HG03354 (cell line): ENCODE measurements at regions not wholly inside any gene's neighbourhood (a gene's known extent, or its start where the extent isn't known, plus 50 kb on each side); places are given as distances from the start of the nearest gene placed in this dataset.

ENCODE experiments used
- ATAC-seq: cut with Tn5 transposase; IDR thresholded peaks from one replicate; pipeline ENCODE4 v1.9.1; 2021; ENCODE audit warnings: mild to moderate bottlenecking; ENCODE audit not compliant: unreplicated experiment, poor library complexity, severe bottlenecking

DNA sequence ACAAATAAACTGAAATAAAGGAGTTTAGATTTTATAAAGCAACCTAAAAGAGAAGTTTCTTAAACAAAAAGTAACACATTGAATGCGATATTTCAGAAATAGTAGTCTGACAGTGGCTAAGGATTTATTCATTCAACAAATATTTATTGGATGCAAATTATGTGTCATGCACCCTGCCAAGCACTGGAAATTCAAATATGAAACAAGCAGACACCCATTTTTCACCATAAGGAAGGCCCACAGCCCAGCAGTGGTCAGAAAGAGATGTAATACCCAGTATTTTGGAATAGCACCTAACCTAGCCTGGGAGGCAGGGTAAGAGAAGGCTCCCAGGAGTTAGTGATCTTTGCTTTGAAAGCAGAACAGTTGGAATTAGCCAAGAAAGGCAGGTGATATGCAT lies 855.1 kb upstream of the TENM3 start:
- ATAC-seq, result no peak

DNA sequence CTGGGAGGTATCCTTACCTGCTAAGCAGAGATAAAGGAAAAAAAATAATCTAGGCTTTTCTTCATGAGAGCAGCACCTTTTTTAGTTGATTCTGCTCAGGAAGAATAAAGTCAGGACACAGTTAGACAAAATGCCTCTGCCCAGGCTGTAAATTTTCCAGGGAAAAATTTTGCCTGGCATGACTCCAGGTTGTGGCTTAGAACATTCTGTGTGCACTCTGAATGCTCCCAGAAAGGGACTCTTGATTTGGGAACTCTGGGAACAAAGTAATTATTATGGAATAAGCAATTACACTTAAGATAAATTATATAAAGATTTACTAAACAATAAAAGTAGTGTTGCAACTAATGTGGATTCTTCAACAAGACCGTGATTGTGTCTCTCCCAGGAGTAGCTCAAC lies 826.2 kb upstream of the TENM3 start:
- ATAC-seq, result no peak

DNA sequence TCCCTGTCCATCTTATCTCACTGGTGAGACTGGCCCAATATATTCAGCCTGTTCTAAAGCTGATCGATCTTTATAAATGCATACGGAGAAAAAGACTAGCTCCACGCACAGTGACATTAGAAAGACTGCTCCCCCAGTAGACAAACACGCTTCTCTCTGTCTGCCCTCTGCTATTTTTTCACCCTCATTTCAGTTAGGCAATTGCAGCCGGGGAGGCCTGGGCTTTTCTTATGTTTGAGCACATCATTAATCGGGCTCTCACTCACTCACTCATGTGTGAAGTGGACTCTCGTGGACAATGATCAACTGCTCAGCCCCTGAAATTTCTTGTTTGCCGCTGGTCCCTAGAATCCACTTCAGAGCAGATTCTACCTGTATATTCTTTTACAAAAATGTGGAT lies 824.7 kb upstream of the TENM3 start:
- no peak for ATAC-seq

DNA sequence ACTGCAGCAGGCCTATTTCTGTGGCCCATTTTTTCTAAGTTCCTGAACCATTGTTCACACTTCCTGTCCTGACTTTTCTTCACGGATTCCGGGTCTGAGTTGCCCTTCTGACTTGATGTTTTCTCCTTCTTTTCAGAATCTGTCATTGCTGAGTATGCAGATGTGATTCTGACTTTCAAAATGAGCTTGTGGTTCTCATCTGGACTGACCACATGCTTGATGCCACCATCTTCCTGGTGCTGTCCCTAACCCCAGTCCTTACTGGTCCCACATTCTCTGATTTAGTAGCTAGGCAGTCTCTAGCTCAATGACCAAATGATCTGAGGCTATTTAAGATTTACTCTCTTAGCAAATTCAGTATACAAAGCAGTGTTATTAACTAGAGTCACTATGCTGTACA lies 822.3 kb upstream of the TENM3 start:
- ATAC-seq, result no peak

DNA sequence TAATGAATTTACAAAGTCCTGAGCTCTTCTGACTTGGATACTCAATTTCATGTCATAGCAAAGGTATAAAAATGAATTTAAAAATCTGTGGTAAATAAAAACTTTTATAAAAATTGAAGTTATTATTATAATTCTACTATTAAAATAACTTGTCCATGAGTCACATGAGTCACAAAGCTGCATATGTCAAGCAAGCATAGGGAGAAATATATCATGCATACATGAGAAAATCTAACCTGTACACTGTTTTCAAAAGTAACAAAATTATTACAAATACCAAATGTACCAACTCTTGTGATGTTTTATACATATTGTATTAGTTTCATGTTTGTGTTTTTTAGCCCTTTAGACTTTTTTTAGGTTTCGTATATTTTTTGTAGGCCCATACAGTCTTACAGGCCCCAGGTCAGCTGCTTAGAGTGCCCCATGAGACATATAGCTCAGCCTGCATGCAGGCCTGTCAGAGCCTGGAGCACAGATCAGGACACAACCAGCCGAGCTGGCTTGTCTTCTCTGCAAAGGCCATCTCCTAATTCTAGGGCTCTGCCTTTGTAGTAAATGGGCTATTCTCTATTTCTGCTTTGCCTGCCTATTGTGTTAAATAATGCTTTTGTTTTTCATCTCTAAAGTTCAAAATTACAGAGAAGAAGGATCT lies 818.7 kb upstream of the TENM3 start:
- no peak for ATAC-seq

DNA sequence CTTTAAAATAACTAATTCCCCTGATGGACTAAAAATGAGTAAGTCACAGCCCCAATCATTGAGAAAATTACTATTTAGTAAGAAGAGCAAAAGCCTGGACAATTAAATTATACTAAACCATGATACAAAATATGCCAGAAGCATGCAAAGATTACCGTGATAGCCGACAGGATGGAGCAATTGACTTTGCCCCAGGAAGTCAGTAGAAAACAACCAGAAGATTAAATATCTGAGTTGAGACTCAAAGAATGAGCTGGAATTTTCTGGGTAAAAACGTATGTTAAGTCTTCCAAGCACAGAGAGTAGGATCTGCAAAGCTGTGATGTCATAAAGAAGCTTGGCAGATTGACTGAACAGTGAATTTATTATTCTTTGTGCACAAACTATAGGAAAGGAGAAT lies 816.1 kb upstream of the TENM3 start:
- ATAC-seq, result no peak

DNA sequence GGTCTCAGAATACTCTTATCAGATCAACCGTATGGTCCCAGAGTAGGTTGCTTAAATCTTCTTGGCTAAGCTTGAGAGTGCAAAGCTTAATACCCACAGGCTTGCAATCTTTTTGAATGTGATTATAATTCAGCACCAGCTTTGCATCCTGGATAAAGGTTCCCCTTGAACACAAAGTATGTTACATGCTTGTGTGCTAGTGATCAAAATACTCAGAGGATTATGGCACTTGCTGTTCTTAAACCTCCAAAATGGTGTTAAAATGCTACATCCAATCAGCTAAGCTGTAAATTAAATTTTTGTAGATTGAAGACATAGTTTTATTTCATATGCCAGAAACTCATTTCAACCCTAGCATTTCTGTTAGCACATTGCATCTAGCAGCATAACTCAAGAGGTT lies 812.2 kb upstream of the TENM3 start:
- no peak for ATAC-seq

DNA sequence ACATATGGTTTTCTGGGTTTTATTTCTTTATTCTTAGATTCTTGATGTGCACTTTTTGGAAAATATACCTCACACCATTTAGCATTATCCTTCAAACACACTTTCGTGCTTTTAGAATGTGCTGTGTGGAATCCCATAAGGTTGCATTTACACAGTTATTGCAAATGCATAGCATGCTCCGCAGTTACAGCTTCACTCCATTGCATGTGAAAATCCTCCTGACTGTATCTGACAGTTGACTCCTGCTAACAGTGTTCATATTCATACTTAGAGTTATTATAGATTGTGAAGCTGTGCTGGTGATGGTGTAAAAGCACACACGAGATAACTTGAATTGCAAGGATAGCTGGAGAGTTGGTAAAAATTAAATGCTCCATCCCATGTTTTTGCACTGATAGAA lies 811.5 kb upstream of the TENM3 start:
- ATAC-seq, result no peak

DNA sequence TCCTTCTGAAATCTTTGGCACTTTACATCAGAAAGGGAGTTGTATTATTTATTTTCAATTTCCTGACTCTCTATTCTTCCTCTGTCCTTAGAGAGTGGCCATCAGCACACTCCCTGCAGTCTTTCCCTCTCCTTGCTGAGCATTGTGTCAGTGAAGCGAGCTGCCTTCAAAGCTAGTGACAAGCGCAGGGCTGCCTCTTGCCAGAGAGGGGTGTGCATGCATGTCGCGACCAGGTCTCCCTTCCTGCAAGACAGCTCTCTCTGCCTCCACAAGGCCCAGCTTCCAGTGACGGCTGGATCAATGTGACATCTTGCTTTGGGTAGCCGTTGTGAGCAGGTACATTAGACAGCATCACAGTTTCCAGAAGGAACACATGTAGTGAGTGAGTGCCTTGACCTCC lies 810.9 kb upstream of the TENM3 start:
- no peak for ATAC-seq

DNA sequence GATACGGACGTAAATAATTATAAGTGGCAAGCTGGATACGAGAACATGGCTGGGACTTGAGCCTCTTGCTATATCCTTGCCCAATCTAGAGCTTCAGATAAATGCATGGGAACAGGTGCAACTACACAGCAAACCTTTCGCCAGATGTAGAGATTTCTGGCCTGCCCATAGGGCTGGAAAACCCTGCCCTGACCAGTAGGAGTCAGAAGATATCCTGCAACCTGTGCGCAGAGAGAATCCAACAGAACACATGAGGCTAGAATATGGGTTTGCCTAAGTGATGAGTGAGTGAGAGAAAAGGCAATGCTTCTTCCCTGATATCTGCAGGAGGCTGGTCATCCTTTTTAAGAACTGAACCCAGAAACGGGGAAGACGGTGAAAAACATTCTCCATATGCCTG lies 805.3 kb upstream of the TENM3 start:
- no peak for ATAC-seq

DNA sequence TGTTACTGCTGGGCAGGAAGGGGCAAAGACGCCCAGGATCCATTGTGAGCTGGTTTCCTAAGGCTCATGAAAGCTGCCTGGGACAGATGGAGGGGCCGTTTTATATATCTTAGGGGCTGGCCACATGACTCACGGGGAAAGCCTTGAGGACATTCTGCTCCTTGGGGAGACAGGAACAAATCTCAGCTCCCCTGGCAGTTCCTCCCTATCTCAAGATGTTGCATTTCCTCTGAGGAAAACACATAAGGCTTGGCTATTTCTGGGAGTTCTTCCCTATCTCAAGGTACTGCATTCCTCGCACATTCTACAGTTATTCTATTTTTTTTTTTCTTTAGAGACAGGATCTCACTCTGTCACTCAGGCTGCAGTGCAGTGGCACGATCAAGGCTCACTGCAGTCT lies 804.6 kb upstream of the TENM3 start:
- no peak for ATAC-seq

DNA sequence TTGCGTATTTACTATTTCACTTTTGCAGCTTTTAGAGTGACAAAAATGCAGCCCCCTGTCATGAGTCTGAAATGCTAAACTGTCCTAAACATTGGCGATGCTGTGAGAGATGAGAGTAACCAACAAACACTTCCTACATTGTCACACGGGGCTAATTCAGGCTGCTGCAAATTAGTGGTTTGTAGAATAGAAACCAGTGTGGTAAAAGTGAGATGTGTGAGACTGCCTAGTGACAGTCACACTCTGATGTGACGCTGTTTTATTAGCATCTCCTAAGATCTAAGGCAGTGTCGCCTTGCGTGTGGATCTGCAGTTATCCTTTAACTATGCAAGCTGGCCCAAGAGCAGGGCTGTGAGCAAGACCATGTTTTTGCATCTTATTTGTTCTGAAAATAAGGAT lies 800.2 kb upstream of the TENM3 start:
- ATAC-seq, result no peak

DNA sequence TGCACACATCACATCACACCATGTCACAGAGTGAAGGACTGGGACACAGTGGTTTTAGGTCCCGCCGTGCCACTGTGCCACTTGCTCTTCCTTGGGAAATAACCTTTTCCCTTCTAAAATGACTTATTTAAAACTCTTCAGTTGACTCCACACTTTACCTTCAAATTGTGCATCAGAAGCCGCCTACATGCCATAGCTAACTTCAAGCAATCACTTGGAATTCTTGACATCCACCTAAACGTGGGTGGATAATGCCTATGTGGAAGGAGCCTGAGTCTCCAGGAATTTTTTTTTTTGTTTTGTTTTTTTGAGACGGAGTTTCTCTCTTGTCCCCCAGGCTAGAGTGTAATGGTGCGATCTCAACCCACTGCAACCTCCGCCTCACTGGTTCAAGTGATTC lies 777.4 kb upstream of the TENM3 start:
- no peak for ATAC-seq

DNA sequence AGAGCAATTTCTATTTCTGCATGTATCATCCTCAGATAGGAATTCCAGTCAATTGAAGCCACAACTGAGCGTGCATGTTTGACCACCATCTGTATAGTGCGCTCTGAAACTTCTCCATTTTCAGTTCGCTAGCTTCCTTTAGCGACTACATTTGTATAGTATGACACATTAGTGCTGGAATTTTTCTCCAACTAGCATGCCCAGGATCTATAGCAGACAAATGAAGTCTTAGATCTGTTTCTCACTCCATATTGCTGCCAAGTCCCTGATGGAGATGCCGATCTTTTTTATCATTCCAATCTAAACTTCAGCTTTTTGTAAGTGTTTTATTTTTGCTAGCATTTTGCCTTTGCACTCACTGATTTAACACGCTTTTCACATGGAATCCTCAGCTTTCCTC lies 774.8 kb upstream of the TENM3 start:
- ATAC-seq, result no peak

DNA sequence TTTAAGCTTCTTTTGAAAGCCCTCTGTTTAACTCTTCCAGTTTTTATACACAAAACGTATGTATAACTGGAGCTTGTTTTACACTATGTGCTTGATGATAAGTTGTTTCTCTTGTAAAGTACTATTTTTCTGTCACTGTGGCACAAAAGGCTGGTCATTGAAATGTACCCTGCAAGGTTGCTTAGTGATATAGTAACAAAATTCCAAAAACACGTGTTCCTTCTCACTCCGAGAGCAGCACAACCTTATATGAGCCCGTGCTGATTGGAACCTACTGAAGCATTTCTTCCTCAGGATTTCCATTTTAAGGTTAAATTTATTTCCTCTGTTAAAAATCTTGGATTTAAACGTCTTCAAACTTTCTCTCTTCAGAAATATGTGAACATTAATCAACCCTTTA lies 772.9 kb upstream of the TENM3 start:
- no peak for ATAC-seq

DNA sequence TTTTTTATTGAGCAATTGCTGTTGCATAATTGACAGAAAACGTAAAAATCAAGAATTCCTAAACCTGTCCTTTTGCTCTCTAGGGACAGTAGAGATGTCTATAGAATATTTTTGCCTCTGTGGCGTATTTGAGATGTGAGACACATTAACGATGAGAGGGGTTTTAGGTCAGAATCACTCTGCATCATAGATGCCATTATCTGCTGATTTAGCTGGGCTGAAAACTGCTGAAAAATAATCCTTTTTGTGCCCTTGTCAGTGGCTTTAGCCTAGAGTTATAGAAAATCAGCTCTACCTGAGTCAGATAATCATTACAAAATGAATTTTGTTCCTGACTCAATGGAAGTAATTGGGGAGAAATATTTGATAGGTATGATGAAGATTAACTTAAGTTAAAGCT lies 767.8 kb upstream of the TENM3 start:
- no peak for ATAC-seq

DNA sequence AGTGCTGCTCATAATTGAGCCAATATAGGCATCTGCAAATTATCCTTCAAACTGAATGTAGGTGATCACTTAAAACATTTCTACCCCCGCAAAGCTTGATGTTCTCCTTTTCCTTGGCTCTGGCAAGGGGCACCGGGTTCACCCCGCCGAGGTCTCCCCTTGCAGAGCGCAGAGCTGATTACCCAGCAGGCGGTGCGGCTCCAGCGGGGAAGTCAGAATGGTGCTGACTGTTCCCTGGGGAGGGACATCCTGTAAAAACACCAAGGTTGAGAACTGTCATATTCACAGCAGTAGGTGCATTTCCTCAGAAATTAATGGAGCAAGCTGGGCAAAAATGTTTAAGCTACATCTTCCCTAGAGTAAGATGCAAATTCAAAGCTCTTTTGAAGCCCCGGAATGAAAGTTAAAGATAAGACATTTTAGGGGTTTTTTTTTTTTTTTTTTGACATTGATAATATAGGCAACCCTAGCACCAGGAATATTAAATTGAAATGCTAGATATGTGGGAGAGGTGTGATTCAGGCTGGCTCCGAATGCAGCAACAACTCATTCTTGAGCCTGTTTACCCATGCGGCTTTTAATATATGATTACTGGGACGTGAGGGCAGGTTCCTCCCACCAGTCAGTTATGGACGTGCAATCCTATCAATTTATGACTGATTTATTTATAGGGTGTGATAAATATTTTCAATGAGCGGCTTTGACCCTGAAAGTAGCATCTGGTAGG lies 767.3 kb upstream of the TENM3 start:
- ATAC-seq, result no peak

DNA sequence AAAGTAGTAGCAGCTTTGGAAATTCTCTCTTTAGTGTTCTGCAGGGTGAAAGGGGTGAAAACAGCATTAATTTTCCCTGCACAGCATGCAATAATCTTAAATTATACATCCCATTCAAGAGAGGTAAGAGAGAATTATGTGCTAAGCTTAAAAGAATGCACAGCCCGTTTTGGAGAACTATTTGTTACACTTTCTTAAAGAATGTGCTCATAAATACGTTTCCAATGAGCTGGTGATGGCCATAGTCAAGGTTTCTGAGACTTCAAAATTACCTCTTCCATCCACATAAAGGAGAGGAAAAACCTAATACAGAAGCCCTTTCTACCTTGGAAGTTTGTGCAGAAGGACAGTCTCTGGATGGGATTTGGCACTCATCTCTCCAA lies 766.7 kb upstream of the TENM3 start:
- ATAC-seq, result no peak

DNA sequence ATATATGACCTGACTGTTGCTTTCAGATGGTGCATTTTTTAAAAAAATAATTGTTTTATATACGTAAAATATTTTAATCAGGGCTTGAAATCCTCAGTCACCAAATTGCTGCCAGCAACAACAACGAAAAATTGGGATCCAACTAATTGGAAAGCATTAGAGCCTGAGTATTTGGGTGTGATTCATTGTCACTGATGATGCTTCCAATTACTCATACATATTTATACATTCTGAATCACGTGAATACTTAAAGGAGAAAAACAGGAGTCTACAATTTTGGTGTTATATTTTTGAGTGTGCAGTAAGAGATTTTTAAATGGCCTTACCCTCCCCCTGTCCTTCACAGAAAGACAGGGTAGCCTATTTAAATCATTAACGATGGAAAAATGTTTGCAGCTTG lies 765.6 kb upstream of the TENM3 start:
- no peak for ATAC-seq

DNA sequence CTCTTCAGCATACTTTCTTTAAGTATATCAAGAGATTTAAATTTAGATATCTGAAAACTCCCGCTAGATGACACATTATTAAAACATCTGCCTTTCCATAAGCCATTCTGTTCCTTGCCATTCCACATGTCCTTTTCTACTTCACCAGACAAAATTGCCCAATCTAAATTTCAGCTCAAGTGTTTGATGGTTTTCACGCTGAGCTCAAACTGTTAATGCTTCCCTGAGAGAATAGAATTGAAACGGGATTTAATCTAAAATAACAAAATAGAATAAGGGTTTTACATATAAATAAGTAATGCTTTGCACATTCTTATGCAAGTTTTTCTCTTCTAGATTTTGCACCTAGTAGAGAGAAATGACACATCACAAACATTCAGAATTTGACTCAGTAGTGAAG lies 764.5 kb upstream of the TENM3 start:
- no peak for ATAC-seq

DNA sequence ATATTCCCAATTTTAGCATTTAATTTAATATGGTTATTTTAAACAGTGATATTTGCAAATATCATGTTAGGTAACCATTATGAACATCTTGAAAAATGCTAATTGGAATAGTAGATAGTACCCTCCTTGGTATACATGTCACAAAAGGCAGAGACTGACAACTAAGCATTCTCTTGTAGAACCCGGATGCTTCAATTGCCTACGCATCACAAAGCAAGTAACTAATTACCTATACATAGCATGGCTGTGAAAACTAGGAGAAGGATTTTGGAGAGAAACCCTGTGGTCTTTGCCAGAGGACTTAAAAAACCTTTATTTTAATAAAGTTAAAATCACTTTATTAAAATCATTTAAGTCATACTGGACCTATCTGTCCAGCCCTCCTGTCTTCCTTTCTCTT lies 764.1 kb upstream of the TENM3 start:
- ATAC-seq, result no peak

DNA sequence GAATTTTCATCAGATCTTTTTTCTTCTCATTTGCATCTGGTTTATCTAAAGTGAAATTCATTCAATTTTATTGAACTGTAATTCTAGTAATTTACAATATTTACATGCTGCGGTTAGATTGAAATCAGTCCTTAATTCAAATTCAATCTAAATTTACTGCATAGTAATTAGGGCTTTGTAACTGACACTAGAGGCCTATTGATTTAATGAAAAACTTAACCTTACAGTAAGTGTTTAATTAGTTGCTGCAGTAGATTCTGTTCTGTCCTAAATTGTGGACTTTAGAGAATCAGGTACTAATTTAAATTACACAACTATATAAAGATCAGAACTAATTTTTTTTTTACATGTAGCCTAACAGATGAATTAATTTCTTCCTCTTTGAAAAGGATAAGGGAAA lies 758.8 kb upstream of the TENM3 start:
- ATAC-seq, result no peak
